NCI-H2227 (cell line): ENCODE measurements at regions not wholly inside any gene's neighbourhood (a gene's known extent, or its start where the extent isn't known, plus 50 kb on each side); places are given as distances from the start of the nearest gene placed in this dataset.
"Not testable (repeated sequence)": the region's sequence is repeated elsewhere in the genome, so short reads cannot be mapped to it uniquely, and the experiment has no call there.

Experiments
- DNase-seq: peaks from one replicate; lab custom pipeline; 2025; ENCODE audit not compliant: unreplicated experiment; lab: John Stamatoyannopoulos, UW

DNA sequence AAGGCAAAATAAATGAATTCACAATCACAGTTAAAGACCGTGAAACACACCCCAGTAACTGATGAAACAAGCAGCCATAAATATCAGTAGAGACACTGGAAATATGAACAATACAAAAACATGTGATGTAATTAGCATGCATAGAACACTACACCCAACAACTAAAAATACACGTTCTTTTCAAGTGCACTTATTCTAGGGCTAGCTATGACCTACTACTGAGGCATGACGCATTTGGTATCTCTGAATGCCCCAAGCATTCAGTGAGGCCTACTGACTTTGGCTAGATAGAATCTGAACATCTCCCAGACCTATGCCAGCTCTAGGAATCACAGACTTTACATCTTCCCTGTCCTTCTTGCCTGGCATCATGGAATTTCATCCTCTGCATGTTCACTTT, 450.0 kb upstream of the ID2 start:
- DNase-seq, result no peak

DNA sequence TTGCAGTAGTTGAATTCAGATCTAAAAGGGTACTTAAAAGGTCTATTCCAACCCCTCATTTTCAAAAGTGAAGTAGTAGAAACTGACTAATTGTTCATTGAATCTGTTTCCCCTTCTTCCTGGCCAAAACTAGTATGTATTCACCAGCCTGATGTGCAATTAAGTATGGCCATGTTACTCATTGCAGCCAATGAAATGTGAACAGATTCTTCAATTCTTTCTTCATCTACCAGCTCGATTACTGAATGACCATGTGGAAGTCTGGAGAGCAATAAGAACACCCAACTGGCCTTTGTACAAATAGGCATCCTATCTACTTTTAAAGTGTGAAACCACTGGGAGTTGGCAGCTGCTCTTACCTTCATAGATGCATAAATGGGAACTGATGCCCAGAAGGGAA, 449.0 kb upstream of the ID2 start:
- DNase-seq, result no peak

DNA sequence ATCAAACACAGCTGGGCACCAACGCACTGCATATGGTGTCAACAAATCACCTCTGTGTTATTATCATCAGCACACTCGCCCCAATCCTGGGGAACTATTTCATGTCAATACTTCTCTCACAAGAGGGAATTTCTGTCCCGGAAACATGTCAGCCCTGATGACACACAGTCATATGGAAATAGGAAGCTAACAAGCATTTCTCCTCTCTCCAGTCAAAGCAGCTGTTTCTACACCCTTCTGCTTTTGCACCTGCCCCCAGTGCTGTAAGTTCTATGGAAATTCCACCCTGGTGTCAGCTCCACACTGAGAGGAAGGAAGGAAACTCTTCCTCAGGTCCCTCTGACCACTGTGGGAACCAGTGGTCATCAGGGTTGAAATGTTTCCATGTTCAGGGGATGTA, 447.6 kb upstream of the ID2 start:
- no peak for DNase-seq

DNA sequence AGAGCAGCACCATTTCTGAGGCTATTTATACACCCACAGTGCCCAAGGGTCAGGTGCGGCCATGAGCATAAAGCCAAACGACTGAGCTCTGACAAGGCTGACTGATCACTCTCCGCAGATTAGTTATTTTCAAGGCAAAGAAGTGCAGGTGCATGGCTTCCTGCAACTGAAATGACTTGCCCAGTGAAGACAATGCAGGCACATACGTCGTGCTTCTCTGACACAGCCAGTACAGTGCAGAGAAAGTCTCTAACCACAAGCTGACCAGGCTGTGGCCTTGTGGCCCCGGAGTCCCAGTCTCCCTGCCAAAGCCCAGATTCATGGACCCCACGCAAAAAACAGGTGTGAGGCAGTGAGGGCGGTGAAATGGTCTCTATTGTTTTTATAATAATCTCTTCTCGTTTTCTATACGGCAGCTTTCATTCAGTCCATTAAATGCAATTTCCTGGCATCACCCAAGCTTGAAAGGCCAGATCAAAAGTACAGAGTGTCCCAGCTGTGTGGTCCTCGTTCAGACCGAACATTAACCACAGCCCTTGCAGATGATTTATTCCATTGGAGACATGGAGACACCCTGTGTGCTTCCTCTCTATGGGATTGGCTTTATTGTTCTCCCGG, 447.0 kb upstream of the ID2 start:
- DNase-seq, result peak; percentile 56

DNA sequence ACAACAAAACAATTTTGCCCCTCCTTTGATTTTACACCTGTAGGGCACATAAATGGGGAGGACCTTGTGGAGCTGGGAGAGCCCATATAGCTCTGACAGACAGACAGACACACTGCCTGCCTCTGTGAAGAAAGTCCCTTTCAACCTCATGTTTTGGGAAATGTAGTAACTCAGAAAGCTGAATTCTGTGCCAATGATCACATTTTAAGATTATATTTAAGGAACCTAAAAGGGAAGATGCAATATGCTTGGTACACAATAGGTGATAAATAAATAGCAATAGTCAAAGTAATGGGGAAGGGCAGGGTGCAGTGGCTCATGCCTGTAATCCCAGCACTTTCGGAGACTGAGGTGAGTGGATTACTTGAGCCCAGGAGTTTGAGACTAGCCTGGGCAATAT, 446.4 kb upstream of the ID2 start:
- DNase-seq, result no peak

DNA sequence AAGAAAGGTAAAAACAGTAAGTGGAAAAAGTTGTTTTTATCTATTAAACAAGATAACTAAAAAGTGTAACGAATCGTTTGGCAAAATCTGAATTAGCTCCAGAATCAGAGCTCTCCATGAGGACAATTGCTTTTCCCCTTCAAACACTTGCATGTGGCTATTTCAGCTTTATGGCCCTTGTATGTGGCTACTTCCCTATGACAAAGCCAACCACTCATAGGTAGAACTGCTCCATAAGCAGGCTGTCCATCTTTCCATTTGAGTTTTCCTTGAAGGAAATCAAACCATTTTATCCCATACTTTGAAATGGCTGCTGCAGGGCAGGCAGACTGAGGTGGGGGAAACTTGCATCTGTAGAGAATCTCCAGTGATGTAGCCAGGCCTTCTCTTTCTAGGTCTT, 445.5 kb upstream of the ID2 start:
- DNase-seq, result no peak

DNA sequence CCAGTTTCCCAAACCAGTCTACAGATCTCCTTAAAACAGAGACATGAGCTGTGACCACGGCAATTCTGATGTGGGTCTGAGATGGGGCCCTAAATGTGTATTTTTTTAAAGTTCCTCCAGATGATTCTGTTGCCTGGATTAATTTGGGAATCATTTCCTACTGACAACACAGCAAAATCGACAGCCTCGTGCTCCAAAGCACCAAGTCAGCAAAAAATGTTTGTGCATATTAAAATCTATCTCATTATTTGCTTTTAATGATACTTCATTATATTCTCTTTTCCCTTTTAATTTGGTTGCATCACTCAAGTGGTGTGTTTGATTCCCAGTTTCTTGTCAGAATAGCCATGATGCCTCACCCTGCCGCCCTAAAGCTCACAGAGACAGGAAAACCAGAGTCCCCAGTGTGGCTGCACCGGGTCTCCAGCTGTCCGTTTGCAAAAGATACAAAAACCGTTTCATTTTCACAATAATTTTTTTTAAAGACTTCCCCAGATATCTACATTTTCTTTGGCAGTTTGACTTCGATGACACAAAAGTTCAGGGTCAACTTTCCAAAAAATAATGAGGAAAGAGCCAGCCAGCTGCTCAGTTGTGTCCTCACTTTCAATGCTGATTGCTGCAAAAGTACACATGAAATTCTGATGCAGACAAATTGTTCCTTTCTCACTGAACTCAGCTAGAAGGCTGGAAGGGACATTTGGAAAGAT, 443.2 kb upstream of the ID2 start:
- DNase-seq, result no peak

DNA sequence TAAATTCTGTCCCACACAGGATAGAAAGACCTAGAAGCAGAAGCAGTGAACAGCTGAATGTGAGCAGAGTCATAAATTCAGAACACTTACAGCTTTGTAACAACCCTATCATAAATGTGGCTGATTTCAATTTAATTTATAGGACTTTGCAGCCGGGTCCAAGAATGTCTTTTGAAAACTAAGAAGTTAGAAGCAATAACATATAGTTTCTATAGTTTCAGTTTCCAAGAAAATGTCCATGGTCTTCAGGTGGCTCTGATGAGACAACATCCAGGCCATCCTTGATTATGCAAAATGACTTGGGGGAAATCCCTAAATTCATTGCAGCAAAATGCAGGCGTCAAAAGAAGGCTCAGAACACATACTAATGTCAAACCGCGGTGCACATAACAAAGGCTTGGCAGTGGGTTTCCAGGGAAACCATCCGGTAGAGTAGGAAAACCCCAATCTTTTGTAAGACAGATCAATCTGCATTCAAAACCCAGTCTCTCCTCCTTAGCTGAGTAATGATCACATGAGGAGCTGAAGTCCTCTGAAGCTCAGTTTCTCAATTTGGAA, 442.2 kb upstream of the ID2 start:
- no peak for DNase-seq

DNA sequence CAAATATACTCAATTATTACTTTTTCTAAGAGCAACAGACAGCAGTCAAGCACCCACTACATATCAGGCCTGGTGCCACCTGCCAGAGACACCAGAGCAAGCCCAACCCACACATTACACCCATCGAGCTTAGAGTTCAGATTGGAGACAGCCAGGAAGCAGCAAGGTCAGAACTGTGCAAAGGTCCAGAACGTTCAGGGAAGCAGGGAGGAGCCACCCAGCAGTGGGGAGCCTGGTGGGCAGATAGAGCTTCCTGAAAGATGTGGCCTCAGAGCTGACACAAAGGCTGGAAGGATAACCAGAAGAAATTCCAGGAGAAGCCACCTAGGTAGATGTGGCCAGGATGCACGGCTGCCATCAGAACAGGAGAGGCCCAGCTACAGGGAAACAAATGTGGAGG, 440.5 kb upstream of the ID2 start:
- no peak for DNase-seq

DNA sequence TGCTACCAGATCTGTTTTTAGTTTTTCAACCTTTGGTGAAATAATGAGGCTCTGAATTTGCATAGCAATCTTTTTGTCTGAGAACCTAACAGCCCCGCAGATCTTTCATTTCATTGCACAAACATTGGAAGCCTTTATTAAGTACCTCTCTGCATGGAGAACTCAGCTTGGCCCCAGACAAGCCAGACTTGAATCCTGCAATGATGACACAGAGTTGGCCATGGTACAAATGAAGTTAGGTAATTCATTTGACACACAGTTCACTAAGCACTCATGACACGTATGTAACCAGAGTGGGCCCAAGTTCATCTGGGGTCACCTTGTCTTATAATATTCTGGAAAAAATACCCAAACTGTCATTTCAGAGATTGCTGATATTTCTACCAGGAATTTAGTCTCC, 439.1 kb upstream of the ID2 start:
- DNase-seq, result no peak

DNA sequence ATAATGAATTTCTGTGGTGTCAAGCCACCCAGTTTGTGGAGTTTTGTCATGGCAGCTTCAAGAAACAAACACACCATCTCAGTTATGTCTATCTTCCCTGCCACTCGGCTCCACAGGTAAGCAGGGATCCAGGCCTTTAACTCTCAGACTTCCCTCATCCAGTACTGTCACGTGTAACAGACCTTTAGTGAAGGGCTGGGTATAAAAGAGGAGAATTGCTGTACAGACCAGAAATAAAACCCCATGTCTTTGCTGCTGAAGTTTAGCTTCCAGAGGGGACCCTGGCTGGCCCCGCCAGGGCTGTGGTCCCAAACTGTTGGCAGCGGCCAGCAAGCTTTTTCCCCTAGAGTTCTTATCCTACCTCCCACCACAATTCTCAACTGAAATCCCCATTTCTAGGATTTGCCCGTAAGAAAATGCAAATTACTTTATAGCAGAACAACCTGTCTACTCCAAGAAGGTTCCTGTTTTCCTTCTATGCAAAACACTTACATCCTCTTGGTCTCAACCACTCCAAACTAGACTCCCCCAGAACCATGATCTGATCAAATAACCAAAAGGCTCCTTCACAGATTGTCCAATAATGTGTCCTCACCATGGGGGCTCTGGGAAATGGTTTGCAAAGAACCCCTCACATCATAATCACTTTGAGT, 438.0 kb upstream of the ID2 start:
- DNase-seq, result no peak

DNA sequence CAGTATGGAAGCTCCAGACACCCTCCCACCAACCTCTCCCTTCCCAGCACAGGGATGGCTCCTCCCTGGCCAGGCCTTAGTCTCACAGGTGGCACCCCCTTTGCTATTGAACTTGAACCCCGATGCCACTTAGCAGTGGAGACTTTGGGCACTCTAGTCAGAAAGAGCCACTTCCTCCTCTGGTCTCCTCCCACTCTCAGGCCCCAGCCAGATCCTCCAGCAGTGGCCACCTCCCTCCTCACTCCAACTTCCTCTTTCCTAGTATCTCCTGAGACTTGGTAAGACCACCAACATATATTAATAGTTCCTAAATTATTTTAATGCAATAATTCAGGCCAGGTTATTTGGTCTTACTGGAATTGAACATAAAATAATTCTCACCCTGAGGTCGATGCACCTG, 437.2 kb upstream of the ID2 start:
- DNase-seq, result no peak

DNA sequence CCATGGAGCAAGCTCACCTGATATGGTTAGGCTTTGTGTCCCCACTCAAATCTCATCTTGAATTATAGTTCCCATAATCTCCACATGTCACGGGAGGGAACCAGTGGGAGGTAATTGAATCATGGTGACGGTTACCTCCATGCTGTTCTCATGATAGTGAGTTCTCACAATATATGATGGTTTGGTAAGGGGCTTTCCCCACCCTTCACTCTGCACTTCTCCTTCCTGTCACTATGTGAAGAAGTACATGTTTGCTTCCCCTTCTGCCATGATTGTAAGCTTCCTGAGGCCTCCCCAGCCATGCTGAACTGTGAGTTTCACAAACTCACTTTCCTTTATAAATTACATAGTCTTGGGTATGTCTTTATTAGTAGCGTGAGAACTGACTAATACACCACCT, 435.7 kb upstream of the ID2 start:
- DNase-seq, result no peak

DNA sequence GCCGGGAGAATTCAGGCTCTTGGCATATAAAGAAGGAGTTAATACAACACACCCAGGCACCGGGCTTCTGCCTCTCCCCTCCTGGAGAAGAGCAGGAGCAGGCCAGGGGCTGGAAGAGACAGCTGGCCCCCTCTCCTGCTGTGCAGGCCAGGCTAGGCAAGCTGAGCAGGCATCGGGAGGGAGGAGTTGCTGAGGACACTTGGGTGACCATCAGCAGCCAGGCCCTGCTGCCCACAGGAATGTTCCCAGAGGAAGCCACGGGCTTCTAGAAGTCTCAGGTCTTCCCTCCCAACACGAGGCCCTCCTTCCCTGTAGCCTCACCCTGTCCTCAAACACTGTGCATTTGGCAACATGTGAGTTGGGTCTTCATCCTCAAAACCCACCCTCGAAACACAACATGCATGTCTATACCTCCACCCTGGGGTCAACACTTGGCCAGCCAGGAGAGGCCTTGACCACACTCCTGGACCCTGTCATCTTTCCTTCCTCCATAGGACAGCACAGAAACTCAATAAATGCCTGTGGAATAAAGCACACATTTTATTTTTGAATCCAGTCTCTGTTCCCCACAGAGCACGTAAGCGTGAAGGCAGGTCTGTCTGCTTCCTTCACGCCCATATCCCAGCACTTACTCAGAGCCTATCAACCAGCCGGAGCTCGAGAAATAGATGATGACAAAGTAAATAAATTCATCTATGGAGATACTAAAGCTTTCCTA, 433.8 kb upstream of the ID2 start:
- DNase-seq, result no peak

DNA sequence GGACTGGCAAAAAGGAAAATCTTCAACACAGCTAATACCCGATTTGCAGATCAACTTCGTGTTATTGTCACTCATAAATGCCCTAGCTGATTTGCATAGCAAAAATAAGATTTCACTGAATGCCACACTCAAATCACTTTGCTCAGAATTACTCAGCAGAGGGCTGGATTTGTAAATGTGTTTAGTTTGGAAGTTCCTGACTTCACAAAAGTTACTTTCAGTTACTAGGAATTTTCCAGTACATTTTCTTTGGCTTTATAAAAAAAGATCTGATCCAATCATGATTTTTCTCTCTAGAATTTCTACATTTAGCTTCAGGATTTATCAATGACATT, 433.3 kb upstream of the ID2 start:
- DNase-seq, result no peak

DNA sequence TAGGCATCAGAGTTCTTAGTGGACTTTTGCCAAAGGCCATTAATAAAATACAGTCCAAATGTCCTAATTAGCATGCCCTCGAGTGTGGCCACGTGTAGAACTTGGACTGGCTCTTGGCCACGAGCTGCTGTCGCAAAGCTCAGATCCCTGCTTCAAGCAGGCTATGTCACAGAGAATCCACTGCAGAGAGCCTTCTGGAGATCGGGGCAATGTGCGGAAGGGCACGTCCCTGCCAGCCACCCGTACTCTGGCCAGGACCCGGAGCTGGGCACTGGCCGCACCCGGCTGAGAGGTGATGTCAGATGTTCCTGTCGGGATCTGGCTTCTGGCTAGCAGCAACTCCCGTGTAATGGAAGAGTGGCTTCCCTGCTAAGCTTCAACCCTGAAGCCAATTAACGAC, 432.7 kb upstream of the ID2 start:
- no peak for DNase-seq

DNA sequence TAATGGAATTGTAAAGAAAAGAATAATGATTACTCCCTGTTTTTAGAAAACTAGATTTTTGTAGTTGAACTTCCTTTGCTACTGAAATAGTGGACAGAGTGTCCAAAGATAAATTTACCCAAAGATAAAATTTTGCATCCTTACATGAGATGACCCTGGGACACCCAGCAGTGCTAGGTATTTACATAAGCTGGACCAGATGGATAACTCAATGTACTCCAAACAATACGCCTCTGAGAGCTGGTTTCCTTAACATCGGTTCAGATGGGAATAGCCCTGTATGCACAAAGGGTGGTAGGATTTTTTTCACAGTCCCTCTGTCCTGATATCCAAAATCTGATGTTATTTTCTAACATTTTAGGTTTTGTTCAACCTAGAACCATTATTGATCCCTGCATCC, 432.1 kb upstream of the ID2 start:
- no peak for DNase-seq

DNA sequence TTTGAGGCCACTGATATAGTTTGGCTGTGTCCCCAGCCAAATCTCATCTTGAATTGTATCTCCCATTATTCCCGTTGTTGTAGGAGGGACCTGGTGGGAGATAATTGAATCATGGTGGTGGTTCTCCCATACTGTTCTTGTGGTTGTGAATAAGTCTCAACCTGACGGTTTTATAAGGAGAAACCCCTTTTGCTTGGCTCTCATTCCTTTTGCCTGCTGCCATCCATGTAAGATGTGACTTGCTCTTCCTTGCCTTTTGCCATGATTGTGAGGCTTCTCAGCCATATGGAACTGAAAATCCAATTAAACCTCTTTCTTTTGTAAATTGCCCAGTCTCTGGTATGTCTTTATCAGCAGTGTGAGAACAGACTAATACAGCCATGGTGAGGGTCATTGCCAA, 431.6 kb upstream of the ID2 start:
- DNase-seq, result not testable (repeated sequence)

DNA sequence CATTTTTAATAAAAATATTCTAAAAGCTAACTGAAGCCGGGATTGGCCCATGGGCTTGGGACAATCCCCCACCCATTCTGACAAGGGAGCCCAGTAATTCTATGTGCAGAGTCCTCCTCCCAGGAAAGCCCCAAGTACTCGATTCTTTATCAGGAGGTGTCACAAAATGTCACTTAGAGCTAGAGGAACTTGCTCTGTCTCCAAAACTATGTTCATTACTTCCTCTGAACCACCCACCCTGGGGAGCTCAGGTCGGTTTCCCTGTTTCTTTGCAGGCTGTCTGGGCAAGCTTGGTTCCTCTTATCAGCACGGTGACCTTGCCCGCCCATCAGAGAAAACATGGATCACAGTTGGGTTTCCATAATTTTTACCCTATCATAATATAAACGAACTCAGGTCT, 430.6 kb upstream of the ID2 start:
- no peak for DNase-seq

DNA sequence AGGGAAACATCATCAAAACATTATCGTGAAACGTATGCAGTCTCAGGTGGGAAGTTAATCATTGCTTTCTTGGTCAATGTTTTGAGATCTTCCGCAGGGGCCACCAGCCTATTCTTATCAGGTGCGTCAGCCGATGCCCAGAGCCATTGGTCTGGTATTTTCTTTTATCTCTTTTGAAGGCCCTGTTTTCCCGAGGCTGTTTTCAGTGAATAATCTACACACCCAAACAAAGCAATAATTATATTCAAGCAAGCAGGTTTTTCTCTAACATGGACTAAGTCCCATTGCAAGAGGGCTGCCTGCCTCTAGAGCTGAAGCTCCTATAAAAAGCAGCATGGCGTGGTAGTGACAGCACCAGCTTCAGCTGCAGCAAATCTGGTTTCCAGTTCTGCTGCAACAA, 430.0 kb upstream of the ID2 start:
- DNase-seq, result no peak

DNA sequence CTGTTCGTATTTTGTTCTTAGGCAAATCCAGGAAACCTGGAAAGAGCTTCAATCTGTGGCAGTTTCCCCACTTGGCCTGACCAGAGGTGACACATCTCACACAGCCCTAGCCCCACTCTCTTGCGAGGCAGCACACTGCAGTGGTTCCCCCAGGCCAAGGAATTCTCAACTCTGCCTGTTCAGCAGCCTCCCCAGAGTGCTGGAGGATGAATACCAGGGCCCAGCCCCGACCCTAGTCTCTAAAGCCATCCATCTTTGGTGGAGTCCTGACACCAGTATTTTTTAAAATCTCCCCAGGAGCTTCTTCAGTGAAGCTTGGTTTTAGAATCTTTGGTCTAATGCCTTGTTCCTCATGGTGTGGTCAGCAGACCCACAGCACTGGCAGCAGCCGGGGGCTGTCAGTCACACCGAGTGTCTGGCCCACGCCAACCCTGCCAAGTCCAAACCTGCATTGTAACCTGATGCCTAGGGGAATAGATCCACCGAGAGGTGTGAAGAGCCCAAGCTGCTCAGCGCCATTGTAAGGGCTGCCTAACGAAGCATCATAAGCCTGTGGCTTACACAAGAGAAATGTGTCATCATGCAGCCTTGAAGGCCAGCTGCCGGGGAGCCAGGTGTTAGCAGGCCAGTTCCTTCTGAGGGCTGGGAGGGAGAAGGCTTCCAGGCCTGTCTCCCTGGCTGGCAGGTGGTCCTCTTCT, 428.7 kb upstream of the ID2 start:
- DNase-seq, result no peak
